ENCODE measurements at regions not wholly inside any gene's neighbourhood (a gene's known extent, or its start where the extent isn't known, plus 50 kb on each side); places are given as distances from the start of the nearest gene placed in this dataset.

DNA sequence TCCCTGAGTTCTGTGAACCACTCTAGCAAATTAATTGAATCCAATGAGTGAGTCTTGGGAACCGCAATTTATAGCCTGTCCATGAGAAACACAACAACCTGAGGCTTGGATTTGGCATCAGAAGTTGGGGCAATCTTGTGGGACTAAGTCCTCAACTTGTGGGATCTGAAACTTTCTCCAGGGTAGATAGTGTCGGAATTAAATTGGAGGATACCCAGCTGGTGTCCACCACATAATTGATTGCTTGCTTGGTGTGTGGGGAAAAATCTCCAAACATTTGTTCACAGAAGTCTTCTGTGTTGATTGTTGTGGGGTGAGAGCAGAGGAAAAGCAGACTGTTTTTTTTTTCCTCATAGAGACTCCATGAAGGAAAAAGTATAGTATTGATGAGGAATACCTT, 320.6 kb upstream of the MEF2C start:
- no peak for TF ChIP-seq POLR2A (IDR thresholded peaks at IDR 0.05)
- TF ChIP-seq, protein P1, sequence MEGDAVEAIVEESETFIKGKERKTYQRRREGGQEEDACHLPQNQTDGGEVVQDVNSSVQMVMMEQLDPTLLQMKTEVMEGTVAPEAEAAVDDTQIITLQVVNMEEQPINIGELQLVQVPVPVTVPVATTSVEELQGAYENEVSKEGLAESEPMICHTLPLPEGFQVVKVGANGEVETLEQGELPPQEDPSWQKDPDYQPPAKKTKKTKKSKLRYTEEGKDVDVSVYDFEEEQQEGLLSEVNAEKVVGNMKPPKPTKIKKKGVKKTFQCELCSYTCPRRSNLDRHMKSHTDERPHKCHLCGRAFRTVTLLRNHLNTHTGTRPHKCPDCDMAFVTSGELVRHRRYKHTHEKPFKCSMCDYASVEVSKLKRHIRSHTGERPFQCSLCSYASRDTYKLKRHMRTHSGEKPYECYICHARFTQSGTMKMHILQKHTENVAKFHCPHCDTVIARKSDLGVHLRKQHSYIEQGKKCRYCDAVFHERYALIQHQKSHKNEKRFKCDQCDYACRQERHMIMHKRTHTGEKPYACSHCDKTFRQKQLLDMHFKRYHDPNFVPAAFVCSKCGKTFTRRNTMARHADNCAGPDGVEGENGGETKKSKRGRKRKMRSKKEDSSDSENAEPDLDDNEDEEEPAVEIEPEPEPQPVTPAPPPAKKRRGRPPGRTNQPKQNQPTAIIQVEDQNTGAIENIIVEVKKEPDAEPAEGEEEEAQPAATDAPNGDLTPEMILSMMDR (IDR thresholded peaks at IDR 0.05) = no peak
